ENCODE measurements at regions not wholly inside any gene's neighbourhood (a gene's known extent, or its start where the extent isn't known, plus 50 kb on each side); places are given as distances from the start of the nearest gene placed in this dataset.
"Not testable (repeated sequence)": the region's sequence is repeated elsewhere in the genome, so short reads cannot be mapped to it uniquely, and the experiment has no call there.

- Histone ChIP-seq H3K36me3 (ENCODE audit: control insufficient read depth in 3 of 3, insufficient read depth in 2 of 3, low read depth in 1 of 3, low read length in 3 of 3) (no peaks in the 10 kb centered on the region), H3K27ac (ENCODE audit: low read depth in 1 of 3, low read length in 2 of 3) (peak overlapping the region in 1 of 3 donors; percentile 54), H3K4me1 (ENCODE audit: control insufficient read depth in 3 of 3, insufficient read depth in 2 of 3, low read depth in 1 of 3, low read length in 2 of 3) (no peaks in the 10 kb centered on the region), H3K27me3 (ENCODE audit: control insufficient read depth in 3 of 3, insufficient read depth in 3 of 3, low read length in 3 of 3) (no peaks in the 10 kb centered on the region), H3K9me3 (ENCODE audit: control insufficient read depth in 2 of 2, insufficient read depth in 1 of 2, low read depth in 1 of 2, low read length in 1 of 2) (no peaks in the 10 kb centered on the region), H3K4me3 (ENCODE audit: low read depth in 1 of 3, low read length in 3 of 3) (no peak overlapping the region)
- DNase-seq (no peak), FAIRE-seq (no peak)
- 53 to 80% (median 56%) methylated on average over 6 of the region's 6 CpGs for WGBS, 3 donors
Observed at GRCh38 chrX:109782994-109783700, 50.1 kb upstream of the ACSL4 start.

GRCh38 chrX:109783701-109784079 lies 50.6 kb upstream of the ACSL4 start:
- Histone ChIP-seq H3K36me3 (ENCODE audit: control insufficient read depth in 3 of 3, insufficient read depth in 2 of 3, low read depth in 1 of 3, low read length in 3 of 3) (no peaks in the 10 kb centered on the region), H3K27me3 (ENCODE audit: control insufficient read depth in 3 of 3, insufficient read depth in 3 of 3, low read length in 3 of 3) (no peaks in the 10 kb centered on the region), H3K4me3 (ENCODE audit: low read depth in 1 of 3, low read length in 3 of 3) (no peak overlapping the region), H3K27ac (ENCODE audit: low read depth in 1 of 3, low read length in 2 of 3) (no peak overlapping the region), H3K4me1 (ENCODE audit: control insufficient read depth in 3 of 3, insufficient read depth in 2 of 3, low read depth in 1 of 3, low read length in 2 of 3) (no peaks in the 10 kb centered on the region), H3K9me3 (ENCODE audit: control insufficient read depth in 2 of 2, insufficient read depth in 1 of 2, low read depth in 1 of 2, low read length in 1 of 2) (no peaks in the 10 kb centered on the region)
- FAIRE-seq (no peak), DNase-seq (no peak)
- 62 to 73% (median 62%) methylated on average over 5 of the region's 5 CpGs for whole genome bisulfite sequencing, 3 donors

DNA sequence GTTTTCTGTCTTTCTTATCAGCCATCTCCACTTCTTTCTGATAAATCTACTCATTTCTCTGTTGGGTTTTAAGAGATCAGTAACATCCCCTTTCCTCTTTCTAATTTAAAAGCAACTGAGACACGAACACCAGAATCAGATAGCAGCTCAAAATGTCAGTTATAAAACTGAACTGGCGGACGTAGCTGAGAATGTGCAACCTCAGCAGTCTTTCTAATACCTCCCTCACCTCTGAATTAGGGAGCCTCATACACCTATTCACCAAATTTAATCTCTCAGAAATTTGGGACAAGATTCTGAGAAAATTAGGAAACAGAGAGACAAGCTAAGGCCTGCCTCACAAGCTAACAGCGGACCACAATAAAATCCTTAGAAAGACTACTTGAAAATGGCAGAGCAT lies 52.0 kb upstream of the ACSL4 start:
- Histone ChIP-seq H3K4me1 (ENCODE audit: control insufficient read depth in 3 of 3, insufficient read depth in 2 of 3, low read depth in 1 of 3, low read length in 2 of 3) (no peaks in the 10 kb centered on the region), H3K27me3 (ENCODE audit: control insufficient read depth in 3 of 3, insufficient read depth in 3 of 3, low read length in 3 of 3) (no peaks in the 10 kb centered on the region), H3K4me3 (ENCODE audit: low read depth in 1 of 3, low read length in 3 of 3) (no peak overlapping the region), H3K9me3 (ENCODE audit: control insufficient read depth in 2 of 2, insufficient read depth in 1 of 2, low read depth in 1 of 2, low read length in 1 of 2) (no peaks in the 10 kb centered on the region), H3K36me3 (ENCODE audit: control insufficient read depth in 3 of 3, insufficient read depth in 2 of 3, low read depth in 1 of 3, low read length in 3 of 3) (no peaks in the 10 kb centered on the region), H3K27ac (ENCODE audit: low read depth in 1 of 3, low read length in 2 of 3) (no peak overlapping the region)
- no peak for DNase-seq
- no peak for FAIRE-seq
- 78 to 93% (median 92%) methylated on average over 4 of the region's 4 CpGs for WGBS, 3 donors

GRCh38 chrX:109790511-109790910 lies 57.5 kb upstream of the ACSL4 start:
- 90 to 98% (median 97%) methylated on average over 7 of the region's 7 CpGs for WGBS, 3 donors
- not testable (repeated sequence) for H3K36me3 ChIP-seq (ENCODE audit: control insufficient read depth in 3 of 3, insufficient read depth in 2 of 3, low read depth in 1 of 3, low read length in 3 of 3); H3K27ac ChIP-seq (ENCODE audit: low read depth in 1 of 3, low read length in 2 of 3); H3K4me3 ChIP-seq (ENCODE audit: low read depth in 1 of 3, low read length in 3 of 3); H3K9me3 ChIP-seq (ENCODE audit: control insufficient read depth in 2 of 2, insufficient read depth in 1 of 2, low read depth in 1 of 2, low read length in 1 of 2); FAIRE-seq; H3K27me3 ChIP-seq (ENCODE audit: control insufficient read depth in 3 of 3, insufficient read depth in 3 of 3, low read length in 3 of 3); DNase-seq; H3K4me1 ChIP-seq (ENCODE audit: control insufficient read depth in 3 of 3, insufficient read depth in 2 of 3, low read depth in 1 of 3, low read length in 2 of 3)

DNA sequence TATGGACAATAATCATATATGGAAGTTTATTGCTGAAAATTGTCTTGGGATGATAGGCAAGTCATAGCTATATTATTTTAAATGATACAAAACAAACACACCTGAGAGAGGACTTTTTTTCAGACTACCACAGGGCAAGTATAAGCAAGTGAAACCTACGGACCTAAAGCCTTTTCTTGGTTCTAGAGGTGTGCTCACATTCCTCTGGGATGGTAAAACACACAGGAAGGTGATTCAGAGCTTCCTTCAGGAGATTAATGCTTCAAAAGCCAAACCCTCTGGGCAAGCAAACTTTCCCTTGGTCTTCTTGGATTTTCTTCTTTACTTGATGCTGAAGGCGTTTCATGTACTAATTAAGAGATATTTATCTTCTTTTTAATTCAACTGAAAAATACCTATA lies 60.1 kb upstream of the ACSL4 start:
- Histone ChIP-seq H3K4me1 (ENCODE audit: control insufficient read depth in 3 of 3, insufficient read depth in 2 of 3, low read depth in 1 of 3, low read length in 2 of 3) (peaks cover 0 to 12% (median 0%) of the 10 kb centered on the region in 3 donors), H3K9me3 (ENCODE audit: control insufficient read depth in 2 of 2, insufficient read depth in 1 of 2, low read depth in 1 of 2, low read length in 1 of 2) (no peaks in the 10 kb centered on the region), H3K4me3 (ENCODE audit: low read depth in 1 of 3, low read length in 3 of 3) (no peak overlapping the region), H3K27ac (ENCODE audit: low read depth in 1 of 3, low read length in 2 of 3) (no peak overlapping the region), H3K27me3 (ENCODE audit: control insufficient read depth in 3 of 3, insufficient read depth in 3 of 3, low read length in 3 of 3) (no peaks in the 10 kb centered on the region), H3K36me3 (ENCODE audit: control insufficient read depth in 3 of 3, insufficient read depth in 2 of 3, low read depth in 1 of 3, low read length in 3 of 3) (no peaks in the 10 kb centered on the region)
- no peak for DNase-seq
- FAIRE-seq = no peak
- 50 to 86% (median 82%) methylated on average over 2 of the region's 2 CpGs for WGBS, 3 donors

DNA sequence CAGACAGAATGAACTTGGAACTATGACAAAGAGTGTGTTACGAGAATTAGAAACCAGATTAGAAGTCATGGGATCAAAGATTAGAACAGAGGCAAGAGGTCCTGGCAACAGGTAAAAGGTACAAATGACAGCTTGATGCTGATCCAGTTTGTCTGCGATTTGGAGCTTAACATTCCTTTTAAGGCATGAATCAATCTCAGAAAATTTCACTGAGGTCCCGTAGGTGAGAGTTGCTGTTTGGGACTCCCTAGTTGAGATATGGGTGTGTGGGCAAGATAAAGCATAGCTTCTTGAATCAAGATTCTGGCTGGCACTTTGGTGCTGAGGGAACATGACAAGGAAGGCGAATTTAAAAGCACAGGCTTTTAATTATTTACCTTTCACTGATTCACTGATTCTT lies 62.6 kb upstream of the ACSL4 start:
- FAIRE-seq = no peak
- Histone ChIP-seq H3K9me3 (ENCODE audit: control insufficient read depth in 2 of 2, insufficient read depth in 1 of 2, low read depth in 1 of 2, low read length in 1 of 2) (no peaks in the 10 kb centered on the region), H3K4me1 (ENCODE audit: control insufficient read depth in 3 of 3, insufficient read depth in 2 of 3, low read depth in 1 of 3, low read length in 2 of 3) (peaks cover 0 to 12% (median 0%) of the 10 kb centered on the region in 3 donors), H3K4me3 (ENCODE audit: low read depth in 1 of 3, low read length in 3 of 3) (no peak overlapping the region), H3K27ac (ENCODE audit: low read depth in 1 of 3, low read length in 2 of 3) (peak overlapping the region in 1 of 3 donors; percentile 22), H3K36me3 (ENCODE audit: control insufficient read depth in 3 of 3, insufficient read depth in 2 of 3, low read depth in 1 of 3, low read length in 3 of 3) (no peaks in the 10 kb centered on the region), H3K27me3 (ENCODE audit: control insufficient read depth in 3 of 3, insufficient read depth in 3 of 3, low read length in 3 of 3) (no peaks in the 10 kb centered on the region)
- WGBS, 3 donors = 29 to 66% (median 49%) methylated on average over 4 of the region's 4 CpGs
- DNase-seq = peak; percentile 20 to 66

GRCh38 chrX:109797311-109797975 lies 64.4 kb upstream of the ACSL4 start:
- DNase-seq = peak in 1 of 2 donors; percentile 61
- H3K27me3 ChIP-seq (ENCODE audit: control insufficient read depth in 3 of 3, insufficient read depth in 3 of 3, low read length in 3 of 3) = no peaks in the 10 kb centered on the region
- no peaks in the 10 kb centered on the region for H3K36me3 ChIP-seq (ENCODE audit: control insufficient read depth in 3 of 3, insufficient read depth in 2 of 3, low read depth in 1 of 3, low read length in 3 of 3)
- H3K4me1 ChIP-seq (ENCODE audit: control insufficient read depth in 3 of 3, insufficient read depth in 2 of 3, low read depth in 1 of 3, low read length in 2 of 3) = peaks cover 0 to 12% (median 0%) of the 10 kb centered on the region in 3 donors
- 8 to 55% (median 24%) methylated on average over 1 of the region's 1 CpG for WGBS, 3 donors
- FAIRE-seq = no peak
- no peak overlapping the region for H3K27ac ChIP-seq (ENCODE audit: low read depth in 1 of 3, low read length in 2 of 3)
- no peak overlapping the region for H3K4me3 ChIP-seq (ENCODE audit: low read depth in 1 of 3, low read length in 3 of 3)
- no peaks in the 10 kb centered on the region for H3K9me3 ChIP-seq (ENCODE audit: control insufficient read depth in 2 of 2, insufficient read depth in 1 of 2, low read depth in 1 of 2, low read length in 1 of 2)

DNA sequence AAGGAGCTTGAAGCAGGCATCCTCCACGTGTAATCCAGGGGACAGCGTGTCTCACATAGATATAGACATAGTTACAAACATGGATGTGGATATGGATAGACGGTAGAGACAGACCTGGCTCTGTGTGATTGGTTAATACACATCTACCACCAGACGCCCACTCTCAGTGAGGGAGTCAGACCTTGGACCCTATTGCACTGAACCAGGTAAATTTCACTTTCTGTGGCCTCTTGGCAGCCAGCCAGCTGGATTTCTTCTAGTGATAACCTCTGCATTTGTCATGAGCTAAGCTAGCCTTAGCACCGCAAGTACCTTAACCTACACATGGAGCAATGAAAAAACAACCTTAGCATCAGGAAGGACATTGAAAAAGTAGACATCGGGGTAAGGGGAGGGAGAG lies 79.2 kb upstream of the ACSL4 start:
- H3K4me3 ChIP-seq (ENCODE audit: low read depth in 1 of 3, low read length in 3 of 3) = no peak overlapping the region
- peak; percentile 56 to 84 for DNase-seq
- WGBS, 3 donors = 40 to 57% (median 49%) methylated on average over 6 of the region's 6 CpGs

More for the DNA sequence above, 79.2 kb upstream of the ACSL4 start:
- no peak overlapping the region for H3K27ac ChIP-seq (ENCODE audit: low read depth in 1 of 3, low read length in 2 of 3)
- no peaks in the 10 kb centered on the region for H3K27me3 ChIP-seq (ENCODE audit: control insufficient read depth in 3 of 3, insufficient read depth in 3 of 3, low read length in 3 of 3)
- H3K4me1 ChIP-seq (ENCODE audit: control insufficient read depth in 3 of 3, insufficient read depth in 2 of 3, low read depth in 1 of 3, low read length in 2 of 3) = peaks cover 0 to 11% (median 2%) of the 10 kb centered on the region in 3 donors
- H3K36me3 ChIP-seq (ENCODE audit: control insufficient read depth in 3 of 3, insufficient read depth in 2 of 3, low read depth in 1 of 3, low read length in 3 of 3) = no peaks in the 10 kb centered on the region
- no peak for FAIRE-seq
- no peaks in the 10 kb centered on the region for H3K9me3 ChIP-seq (ENCODE audit: control insufficient read depth in 2 of 2, insufficient read depth in 1 of 2, low read depth in 1 of 2, low read length in 1 of 2)

Data from small intestine (tissue), 7 donors.